ENCODE measurements at regions not wholly inside any gene's neighbourhood (a gene's known extent, or its start where the extent isn't known, plus 50 kb on each side); places are given as distances from the start of the nearest gene placed in this dataset.
"Not testable (repeated sequence)": the region's sequence is repeated elsewhere in the genome, so short reads cannot be mapped to it uniquely, and the experiment has no call there.

DNA sequence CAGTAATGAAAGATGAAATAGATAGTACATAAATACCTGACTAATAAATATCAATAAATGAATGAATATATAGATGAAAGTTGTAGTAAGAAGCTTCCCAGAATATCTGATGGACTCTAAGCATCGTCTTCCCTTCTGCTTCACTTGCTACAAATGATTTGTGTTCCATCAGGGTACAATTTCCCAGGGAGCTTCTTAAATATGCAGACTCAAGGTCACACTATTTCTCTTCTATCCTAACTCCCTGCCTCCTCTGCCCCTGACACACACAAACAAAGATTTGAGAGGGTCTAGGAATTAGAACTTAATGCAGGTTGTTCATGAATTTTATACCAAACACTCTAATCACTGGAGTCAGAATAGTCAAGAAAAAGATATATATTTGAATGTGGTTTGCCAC lies 415.9 kb upstream of the TMPRSS15 start:
- DNase-seq (ENCODE audit: low read depth in 2 of 2), result no peak

- no peak for DNase-seq (ENCODE audit: low read depth in 2 of 2)
Observed at GRCh38 chr21:18826562-18826961, 423.0 kb upstream of the TMPRSS15 start.

DNA sequence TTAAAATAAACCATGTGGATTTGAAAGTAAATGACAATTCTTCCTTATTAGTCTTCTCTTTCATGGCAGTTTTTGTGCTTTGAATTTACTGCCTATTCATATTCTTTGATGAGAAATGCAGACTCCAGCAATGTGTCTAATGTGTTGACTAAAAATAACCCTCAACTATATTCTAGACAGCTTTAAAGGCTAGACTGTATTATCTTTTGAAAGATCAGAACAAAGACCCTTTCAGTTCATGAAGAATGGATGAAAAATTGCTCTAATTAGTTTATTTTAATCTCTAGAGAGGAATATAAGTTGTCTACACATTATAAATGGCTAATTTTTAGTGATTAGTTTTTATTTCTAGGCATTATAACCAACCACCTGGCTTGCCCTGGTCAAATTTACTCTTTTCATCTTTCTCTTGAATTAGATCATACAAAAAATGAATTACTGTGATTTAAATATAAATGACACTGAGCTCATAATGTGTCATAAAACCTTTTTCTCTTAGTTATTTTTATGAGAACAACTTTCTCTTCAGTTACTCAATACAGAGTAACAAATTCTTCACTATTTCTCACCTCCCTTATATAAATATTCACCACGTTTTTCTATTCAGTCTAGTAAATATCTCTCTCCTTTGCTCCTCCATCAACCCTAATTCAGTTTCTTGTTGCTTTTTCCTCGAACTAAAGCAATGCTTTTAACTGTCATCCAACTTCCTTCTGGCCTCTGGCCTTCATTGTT lies 428.5 kb upstream of the TMPRSS15 start:
- no peak for DNase-seq (ENCODE audit: low read depth in 2 of 2)

DNA sequence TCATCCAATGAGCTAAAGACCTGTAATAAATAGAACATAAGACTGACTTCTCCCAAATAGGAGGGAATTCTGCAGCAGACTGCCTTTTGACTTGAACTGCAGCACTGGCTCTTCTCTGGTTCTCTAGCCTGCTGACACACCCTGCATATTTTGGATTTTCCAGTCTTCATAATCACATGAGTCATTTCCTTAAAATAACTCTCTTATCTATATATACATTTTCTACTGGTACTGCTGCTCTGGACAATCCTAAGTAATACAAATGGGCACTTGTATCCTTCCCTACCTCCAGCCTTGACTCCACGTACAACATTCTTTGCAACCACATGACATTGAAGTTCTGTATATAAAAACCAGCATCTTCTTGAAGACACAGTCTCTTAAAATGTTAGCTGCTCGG lies 429.4 kb upstream of the TMPRSS15 start:
- DNase-seq (ENCODE audit: low read depth in 2 of 2), result no peak

GRCh38 chr21:18834121-18834520 lies 430.5 kb upstream of the TMPRSS15 start:
- not testable (repeated sequence) for DNase-seq (ENCODE audit: low read depth in 2 of 2)

DNA sequence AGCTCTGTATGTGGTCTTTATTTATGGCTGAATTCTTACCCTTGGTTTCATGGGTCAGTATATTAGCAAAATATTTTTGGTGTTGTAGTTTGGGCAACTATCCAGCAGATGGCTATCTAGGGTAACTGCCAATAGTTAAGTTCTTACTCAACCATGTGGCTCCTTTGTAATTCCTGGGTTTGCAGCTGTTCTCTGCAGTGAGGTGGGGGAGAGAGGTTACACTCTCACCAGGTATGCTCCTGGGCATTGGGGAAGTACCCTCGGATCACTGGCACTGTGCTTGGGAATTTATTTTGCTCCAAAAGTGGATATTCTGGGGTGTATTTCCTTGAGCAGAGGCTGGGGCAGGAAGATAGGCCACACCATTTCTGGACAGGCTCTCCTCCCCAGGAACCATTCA lies 436.7 kb upstream of the TMPRSS15 start:
- DNase-seq (ENCODE audit: low read depth in 2 of 2), result no peak

- not testable (repeated sequence) for DNase-seq (ENCODE audit: low read depth in 2 of 2)
Observed at GRCh38 chr21:18857606-18858005, 454.0 kb upstream of the TMPRSS15 start.

DNA sequence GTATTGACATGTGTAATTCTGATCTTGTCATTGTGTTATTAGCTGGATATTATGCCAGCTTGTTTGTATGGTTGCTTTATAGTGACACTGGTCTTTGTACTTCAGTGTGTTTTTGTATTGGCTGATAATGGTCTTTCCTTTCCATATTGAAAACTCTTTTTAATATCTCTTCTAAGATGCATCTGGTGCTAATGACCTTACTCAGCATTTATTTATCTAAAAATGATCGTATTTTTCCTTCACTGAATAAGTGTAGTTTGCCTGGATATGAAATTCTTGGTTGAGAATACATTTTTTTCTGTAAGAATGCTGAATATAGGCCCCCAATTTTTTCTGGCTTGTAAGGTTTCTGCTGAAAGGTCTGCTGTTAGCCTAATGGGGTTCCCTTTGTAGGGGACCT lies 465.5 kb upstream of the TMPRSS15 start:
- DNase-seq (ENCODE audit: low read depth in 2 of 2), result no peak

DNA sequence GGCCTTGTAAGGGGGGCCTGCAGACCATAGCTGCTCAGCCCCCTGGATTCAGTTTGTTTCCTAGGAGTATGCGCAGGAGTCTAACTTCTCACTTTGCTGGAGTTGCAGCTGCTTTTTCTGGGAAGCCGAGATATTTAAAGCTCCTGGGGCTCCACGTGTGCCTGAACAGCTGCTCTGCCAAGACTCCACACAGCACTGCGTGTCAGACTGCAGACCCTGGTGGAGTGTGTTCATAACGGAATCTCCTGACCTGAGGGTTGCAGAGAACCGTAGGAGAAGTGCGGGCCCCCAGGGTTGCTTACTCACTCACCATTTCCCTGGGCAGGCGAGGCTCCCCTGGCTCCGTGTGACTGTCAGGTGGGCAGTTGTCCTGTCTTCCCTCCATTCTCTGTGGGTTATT lies 474.3 kb upstream of the TMPRSS15 start:
- no peak for DNase-seq (ENCODE audit: low read depth in 2 of 2)

GRCh38 chr21:18887922-18888602 lies 484.5 kb upstream of the TMPRSS15 start:
- DNase-seq (ENCODE audit: low read depth in 2 of 2), result no peak

GRCh38 chr21:18893406-18893805 lies 489.8 kb upstream of the TMPRSS15 start:
- no peak for DNase-seq (ENCODE audit: low read depth in 2 of 2)

GRCh38 chr21:18894387-18894786 lies 490.8 kb upstream of the TMPRSS15 start:
- DNase-seq (ENCODE audit: low read depth in 2 of 2), result no peak

DNA sequence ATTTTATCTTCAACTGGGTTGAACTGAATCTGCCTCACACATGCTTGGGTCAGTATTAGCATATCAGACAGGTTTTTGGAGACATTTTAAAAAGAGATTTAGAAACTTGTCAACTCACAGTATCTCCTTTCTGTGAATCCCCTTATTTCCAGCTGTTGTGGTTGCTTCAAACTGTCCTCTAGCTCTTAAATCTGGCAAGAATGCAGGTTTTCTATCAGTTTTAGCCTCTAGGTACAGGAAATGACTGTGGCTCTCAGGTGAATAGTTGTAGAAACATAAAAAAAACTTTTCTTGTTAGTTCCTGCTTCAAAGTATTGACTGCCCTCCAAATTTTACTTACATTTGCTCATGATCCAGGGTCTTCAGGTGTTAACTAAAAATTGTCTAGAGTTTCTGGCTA lies 495.7 kb upstream of the TMPRSS15 start:
- no peak for DNase-seq (ENCODE audit: low read depth in 2 of 2)

- no peak for DNase-seq (ENCODE audit: low read depth in 2 of 2)
Observed at GRCh38 chr21:18902660-18903059, 499.1 kb upstream of the TMPRSS15 start.

DNA sequence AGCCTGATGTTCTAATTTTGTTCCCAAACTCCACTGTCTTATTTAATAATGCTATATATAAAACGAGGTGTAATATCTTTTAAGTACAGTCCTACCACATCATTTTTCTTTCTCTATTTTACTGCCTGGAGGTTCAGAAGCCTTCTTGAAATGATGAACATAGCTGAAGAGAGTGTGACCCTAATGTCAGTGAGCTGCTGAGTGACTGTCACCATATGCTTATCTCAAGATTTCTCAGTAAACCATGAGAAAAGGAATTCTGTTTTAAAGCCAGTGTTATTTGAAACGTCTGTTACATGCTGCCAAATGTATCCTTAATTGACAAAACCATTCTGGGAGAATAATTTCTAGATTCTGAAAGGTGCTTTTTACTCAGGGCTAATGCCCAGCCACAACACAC lies 503.5 kb upstream of the TMPRSS15 start:
- no peak for DNase-seq (ENCODE audit: low read depth in 2 of 2)

DNA sequence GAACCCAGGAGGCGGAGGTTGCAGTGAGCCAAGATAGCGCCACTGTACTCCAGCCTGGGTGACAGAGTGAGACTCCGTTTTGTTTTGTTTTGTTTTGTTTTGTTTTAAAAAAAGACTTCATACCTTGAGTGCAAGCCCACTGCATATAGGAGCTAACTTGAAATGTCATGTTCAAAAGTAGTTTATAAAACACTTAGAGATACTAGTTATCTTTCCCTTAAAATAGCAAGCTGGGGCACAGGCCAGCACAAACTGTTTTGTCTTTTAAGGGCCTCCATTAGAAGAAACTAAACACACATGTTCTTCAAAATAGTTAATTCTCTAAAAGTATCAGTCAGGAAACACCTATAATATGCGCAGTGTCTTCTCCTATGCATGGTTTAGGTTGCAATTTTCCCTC lies 505.1 kb upstream of the TMPRSS15 start:
- DNase-seq (ENCODE audit: low read depth in 2 of 2), result no peak

DNA sequence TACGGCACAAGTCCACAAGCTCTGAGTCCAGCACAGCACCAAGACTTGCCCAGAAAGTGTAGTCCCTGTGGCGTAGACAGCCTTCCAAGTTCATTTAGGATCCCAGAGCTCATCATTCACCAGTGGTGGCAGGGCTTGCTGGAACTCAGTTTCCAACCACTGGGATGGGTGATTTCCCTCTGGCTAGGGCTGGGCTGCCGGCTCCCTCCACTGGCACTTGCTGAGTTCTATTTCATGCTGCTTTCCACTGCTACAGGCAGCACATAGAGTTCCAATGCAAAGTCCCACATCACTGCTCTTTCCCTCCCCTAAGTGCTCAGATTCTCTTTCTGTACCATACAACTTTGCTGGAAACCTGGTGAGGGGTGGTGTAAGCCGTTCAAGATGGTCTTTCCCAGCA lies 510.3 kb upstream of the TMPRSS15 start:
- DNase-seq (ENCODE audit: low read depth in 2 of 2), result no peak

- DNase-seq (ENCODE audit: low read depth in 2 of 2), result no peak
Observed at GRCh38 chr21:18914570-18914969, 511.0 kb upstream of the TMPRSS15 start.

DNA sequence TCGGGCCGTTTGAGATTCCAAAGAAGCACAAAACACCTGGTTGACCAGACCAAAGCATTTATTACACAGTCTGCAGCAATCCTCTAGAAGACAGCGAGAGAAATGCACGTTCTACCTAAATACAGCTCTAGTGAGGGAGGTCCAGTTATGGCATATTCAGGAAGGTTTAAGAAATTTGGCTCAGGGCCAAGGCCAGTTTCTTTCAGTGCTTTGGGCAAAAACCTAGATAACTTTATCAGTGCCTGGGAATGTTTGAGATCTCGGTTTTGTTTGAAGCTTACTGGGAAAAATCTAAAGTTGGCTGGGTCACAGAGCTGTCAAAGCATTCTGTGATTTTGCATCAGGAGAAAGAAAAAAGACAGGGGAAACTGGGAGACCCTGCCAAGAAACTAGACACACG lies 514.0 kb upstream of the TMPRSS15 start:
- DNase-seq (ENCODE audit: low read depth in 2 of 2), result no peak

- DNase-seq (ENCODE audit: low read depth in 2 of 2), result no peak
Observed at GRCh38 chr21:18931237-18931636, 527.7 kb upstream of the TMPRSS15 start.

- no peak for DNase-seq (ENCODE audit: low read depth in 2 of 2)
Observed at GRCh38 chr21:18937337-18937736, 533.8 kb upstream of the TMPRSS15 start.

GRCh38 chr21:18940791-18941190 lies 537.2 kb upstream of the TMPRSS15 start:
- DNase-seq (ENCODE audit: low read depth in 2 of 2), result no peak

DNA sequence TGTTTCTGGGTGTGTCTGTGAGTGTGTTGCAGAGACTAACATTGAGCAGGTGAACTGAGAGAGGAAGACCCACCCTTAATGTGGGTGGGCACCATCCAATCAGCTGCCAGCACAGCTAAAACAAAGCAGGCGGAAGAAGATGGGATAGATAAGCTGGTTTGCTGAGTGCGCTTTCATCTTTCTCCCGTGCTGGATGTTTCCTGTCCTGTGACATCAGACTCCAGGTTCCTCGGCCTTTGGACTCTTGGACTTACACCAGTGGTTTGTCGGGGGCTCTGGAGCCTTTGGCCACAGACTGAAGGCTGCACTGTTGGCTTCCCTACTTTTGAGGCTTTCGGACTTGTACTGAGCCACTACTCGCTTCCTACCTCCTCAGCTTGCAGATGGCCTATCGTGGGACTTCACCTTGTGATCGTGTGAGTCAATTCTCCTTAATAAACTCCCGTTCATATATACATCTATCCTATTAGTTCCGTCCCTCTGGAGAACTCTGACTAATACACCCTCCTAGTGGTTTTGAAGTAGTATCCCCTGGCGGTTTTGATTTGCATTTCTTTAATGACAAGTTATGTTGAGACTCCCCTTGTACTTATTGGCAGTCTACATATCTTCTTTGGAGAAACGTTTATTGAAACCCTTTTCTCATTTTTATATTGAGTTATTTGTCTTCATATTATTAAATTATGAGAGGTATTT lies 546.6 kb upstream of the TMPRSS15 start:
- no peak for DNase-seq (ENCODE audit: low read depth in 2 of 2)

All from stimulated activated CD8-positive, alpha-beta memory T cell treated with anti-CD3 and anti-CD28 coated beads, Interleukin-2, amount 100 ng/mL, for 48 hours (primary cell).